ENCODE measurements at regions not wholly inside any gene's neighbourhood (a gene's known extent, or its start where the extent isn't known, plus 50 kb on each side); places are given as distances from the start of the nearest gene placed in this dataset.

DNA sequence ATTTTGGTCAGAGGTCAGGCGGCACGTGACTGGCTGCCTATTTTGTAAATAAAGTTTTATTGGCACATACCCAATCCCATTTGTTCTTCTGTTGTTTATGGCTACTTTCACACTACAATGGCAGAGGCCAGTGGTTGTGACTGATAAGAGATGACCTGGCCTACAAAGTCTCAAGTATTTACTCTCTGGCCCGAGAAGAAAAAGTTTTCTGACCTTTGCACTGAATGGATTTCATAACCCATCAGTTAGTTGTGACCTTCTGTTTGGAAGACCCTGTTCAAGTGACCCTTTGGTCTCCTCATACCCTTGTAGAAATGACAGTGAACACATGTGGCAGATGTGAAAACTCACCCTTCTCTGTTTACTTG is 121.4 kb upstream of the MGAT5 start (continued):
- TF ChIP-seq E2F3 (CRISPR knock-in tag; IDR thresholded peaks at IDR 0.05) (no peak), KDM1A (IDR thresholded peaks at IDR 0.05) (peak; percentile 46 to 60), HDAC2 (IDR thresholded peaks at IDR 0.05) (no peak; the same call in 1 of the 2 replicates), NR2C1 (IDR thresholded peaks at IDR 0.05) (peak; percentile 89), NR2C1 (tag; IDR thresholded peaks at IDR 0.05) (peak; percentile 95), ZNF75A (CRISPR knock-in tag; IDR thresholded peaks at IDR 0.05) (no peak), CSDE1 (IDR thresholded peaks at IDR 0.05) (no peak), MCM7 (IDR thresholded peaks at IDR 0.05) (no peak), HMG20B (CRISPR knock-in tag; IDR thresholded peaks at IDR 0.05) (no peak), NCOA6 (IDR thresholded peaks at IDR 0.05) (no peak), ARNT (IDR thresholded peaks at IDR 0.05) (peak in 1 of 2 experiments; percentile 73; a peak in 2 of 4 replicates), MYC (IDR thresholded peaks at IDR 0.05; ENCODE audit: low read depth, low read length) (peak; percentile 60; the same call in 1 of the 2 replicates), MYC (CRISPR knock-in tag; IDR thresholded peaks at IDR 0.05; ENCODE audit: borderline replicate concordance, low read depth) (no peak), TEAD4 (IDR thresholded peaks at IDR 0.05; ENCODE audit: low read length) (peak; percentile 75), TEAD4 (CRISPR knock-in tag; IDR thresholded peaks at IDR 0.05; ENCODE audit: borderline replicate concordance) (no peak), ZNF740 (CRISPR knock-in tag; IDR thresholded peaks at IDR 0.05) (no peak), ZNF740 (tag; IDR thresholded peaks at IDR 0.05) (no peak), HCFC1 (IDR thresholded peaks at IDR 0.05; ENCODE audit: low read depth, low read length) (0 out of 2 replicates have a peak, but pooled peaks have one; percentile 18), CTCF (IDR thresholded peaks at IDR 0.05 in 2 of 3, conservative IDR thresholded peaks at IDR 0.05 in 1 of 3; ENCODE audit: insufficient read depth in 2 of 3, low read depth in 1 of 3, low read length in 3 of 3) (no peak), TCF3 (CRISPR knock-in tag; IDR thresholded peaks at IDR 0.05) (peak; percentile 78)
- TF ChIP-seq, protein P1, sequence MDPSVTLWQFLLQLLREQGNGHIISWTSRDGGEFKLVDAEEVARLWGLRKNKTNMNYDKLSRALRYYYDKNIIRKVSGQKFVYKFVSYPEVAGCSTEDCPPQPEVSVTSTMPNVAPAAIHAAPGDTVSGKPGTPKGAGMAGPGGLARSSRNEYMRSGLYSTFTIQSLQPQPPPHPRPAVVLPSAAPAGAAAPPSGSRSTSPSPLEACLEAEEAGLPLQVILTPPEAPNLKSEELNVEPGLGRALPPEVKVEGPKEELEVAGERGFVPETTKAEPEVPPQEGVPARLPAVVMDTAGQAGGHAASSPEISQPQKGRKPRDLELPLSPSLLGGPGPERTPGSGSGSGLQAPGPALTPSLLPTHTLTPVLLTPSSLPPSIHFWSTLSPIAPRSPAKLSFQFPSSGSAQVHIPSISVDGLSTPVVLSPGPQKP (CRISPR knock-in tag; IDR thresholded peaks at IDR 0.05) = no peak
- TF ChIP-seq, protein P2, sequence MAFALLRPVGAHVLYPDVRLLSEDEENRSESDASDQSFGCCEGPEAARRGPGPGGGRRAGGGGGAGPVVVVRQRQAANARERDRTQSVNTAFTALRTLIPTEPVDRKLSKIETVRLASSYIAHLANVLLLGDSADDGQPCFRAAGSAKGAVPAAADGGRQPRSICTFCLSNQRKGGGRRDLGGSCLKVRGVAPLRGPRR (CRISPR knock-in tag; IDR thresholded peaks at IDR 0.05) = no peak
- TF ChIP-seq, protein P3, sequence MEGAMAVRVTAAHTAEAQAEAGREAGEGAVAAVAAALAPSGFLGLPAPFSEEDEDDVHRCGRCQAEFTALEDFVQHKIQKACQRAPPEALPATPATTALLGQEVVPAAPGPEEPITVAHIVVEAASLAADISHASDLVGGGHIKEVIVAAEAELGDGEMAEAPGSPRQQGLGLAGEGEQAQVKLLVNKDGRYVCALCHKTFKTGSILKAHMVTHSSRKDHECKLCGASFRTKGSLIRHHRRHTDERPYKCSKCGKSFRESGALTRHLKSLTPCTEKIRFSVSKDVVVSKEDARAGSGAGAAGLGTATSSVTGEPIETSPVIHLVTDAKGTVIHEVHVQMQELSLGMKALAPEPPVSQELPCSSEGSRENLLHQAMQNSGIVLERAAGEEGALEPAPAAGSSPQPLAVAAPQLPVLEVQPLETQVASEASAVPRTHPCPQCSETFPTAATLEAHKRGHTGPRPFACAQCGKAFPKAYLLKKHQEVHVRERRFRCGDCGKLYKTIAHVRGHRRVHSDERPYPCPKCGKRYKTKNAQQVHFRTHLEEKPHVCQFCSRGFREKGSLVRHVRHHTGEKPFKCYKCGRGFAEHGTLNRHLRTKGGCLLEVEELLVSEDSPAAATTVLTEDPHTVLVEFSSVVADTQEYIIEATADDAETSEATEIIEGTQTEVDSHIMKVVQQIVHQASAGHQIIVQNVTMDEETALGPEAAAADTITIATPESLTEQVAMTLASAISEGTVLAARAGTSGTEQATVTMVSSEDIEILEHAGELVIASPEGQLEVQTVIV (CRISPR knock-in tag; IDR thresholded peaks at IDR 0.05; ENCODE audit: borderline replicate concordance) = no peak
- TF ChIP-seq, protein P4, sequence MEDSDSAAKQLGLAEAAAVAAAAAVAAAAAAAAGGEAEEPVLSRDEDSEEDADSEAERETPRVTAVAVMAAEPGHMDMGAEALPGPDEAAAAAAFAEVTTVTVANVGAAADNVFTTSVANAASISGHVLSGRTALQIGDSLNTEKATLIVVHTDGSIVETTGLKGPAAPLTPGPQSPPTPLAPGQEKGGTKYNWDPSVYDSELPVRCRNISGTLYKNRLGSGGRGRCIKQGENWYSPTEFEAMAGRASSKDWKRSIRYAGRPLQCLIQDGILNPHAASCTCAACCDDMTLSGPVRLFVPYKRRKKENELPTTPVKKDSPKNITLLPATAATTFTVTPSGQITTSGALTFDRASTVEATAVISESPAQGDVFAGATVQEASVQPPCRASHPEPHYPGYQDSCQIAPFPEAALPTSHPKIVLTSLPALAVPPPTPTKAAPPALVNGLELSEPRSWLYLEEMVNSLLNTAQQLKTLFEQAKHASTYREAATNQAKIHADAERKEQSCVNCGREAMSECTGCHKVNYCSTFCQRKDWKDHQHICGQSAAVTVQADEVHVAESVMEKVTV (CRISPR knock-in tag; IDR thresholded peaks at IDR 0.05) = no peak
